SIG-M5 treated with dmso at 0.1 percent for 504 hours (cell line): ENCODE measurements at regions not wholly inside any gene's neighbourhood (a gene's known extent, or its start where the extent isn't known, plus 50 kb on each side); places are given as distances from the start of the nearest gene placed in this dataset.
"Not testable (repeated sequence)": the region's sequence is repeated elsewhere in the genome, so short reads cannot be mapped to it uniquely, and the experiment has no call there.

Experiments
- DNase-seq: peaks from one replicate; lab custom pipeline; 2025; ENCODE audit not compliant: unreplicated experiment; lab: John Stamatoyannopoulos, UW

DNA sequence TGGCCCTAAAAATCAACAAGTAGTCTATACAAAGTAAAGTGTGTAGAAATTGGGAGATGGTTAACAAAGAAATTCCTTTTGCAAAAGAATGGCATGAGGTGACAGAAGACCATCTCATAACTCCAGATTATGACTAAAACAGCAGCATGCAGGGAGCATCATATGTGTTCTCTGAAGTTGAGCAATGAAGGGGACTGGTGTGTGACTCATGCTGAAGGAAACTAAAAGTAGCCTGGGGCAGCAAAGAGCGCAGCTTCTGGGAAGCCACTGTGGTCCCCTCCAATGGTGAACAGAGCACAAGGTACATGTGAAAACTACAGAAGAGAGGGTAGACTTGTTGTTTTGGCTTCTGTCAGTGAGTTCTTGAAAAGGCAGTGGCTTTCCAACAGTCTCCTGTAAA lies 133.4 kb downstream of the MACC1 start:
- DNase-seq = no peak

DNA sequence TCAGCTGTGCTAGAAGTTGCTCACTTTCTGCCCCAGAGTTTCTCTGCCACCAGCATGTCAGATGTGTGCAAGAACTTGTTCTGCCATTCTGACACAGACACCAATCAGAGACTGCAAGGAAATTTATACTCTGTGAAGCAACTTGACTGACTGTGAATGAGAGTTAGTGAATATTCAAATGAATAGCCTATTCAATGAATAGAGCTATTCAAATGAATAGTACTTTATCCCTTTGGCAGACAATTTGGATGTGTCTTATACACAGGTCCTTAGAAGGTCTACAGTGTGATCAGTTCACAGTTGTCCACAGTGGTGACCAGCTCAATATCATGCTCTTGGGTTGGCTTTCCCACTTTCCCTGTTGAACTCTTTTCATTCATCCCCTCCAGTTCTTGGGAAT lies 138.1 kb downstream of the MACC1 start:
- DNase-seq = no peak

- no peak for DNase-seq
Measured at GRCh38 chr7:20076835-20077234, 140.3 kb downstream of the MACC1 start.

DNA sequence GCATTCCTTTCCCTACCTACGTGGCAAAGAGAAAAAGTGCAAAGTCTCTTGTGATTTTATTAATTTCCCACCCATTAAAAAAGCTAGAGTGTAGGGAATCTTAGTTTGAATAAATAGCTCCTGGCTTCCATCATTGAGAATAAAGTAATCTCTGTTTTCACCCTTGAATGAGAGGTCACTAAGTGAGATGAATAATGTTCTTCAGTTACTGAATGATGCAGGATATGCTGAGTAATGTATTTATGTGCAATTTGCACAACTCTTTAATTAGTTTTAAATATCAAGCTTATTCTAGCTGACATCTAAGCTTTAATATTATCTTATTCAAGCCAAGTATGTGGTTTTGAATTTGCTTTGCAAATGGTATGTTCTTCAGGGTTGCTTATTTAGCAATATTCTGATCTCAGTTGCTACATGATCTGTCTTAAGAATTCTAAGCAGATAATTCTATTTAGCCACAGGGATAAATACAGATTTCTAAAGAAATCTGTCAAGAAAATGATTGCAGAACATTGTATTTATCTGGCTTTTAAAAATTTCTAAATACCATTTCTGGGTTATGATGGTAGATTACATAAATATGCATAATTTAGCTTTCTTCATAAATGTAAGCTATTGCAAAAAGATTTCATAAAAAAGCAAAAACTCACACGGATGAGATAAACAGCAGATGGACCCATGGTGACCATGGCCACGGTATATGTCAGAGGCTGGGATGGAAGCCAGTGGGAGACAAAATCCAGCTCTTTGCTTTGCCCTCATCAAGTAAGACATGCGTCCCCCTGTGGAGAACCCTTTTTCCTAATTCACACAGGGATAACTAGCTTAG lies 141.0 kb downstream of the MACC1 start:
- no peak for DNase-seq

- no peak for DNase-seq
Measured at GRCh38 chr7:20075440-20075839, 141.7 kb downstream of the MACC1 start.

DNA sequence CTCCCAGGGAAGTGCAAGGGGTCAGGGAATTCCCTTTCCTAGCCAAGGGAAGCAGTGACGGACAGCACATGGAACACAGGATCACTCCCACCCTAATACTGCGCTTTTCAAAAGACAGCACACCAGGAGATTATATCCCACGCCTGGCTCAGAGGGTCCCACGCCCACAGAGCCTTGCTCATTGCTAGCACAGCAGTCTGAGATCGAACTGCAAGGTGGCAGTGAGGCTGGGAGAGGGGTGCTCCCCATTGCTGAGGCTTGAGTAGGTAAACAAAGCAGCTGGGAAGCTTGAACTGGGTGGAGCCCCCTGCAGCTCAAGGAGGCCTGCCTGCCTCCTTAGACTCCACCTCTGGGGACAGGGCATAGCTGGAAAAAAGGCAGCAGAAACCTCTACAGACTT lies 149.2 kb downstream of the MACC1 start:
- DNase-seq = not testable (repeated sequence)

GRCh38 chr7:20064974-20065862 lies 152.0 kb downstream of the MACC1 start:
- no peak for DNase-seq

- DNase-seq = no peak
Measured at GRCh38 chr7:20064181-20064970, 152.8 kb downstream of the MACC1 start.

DNA sequence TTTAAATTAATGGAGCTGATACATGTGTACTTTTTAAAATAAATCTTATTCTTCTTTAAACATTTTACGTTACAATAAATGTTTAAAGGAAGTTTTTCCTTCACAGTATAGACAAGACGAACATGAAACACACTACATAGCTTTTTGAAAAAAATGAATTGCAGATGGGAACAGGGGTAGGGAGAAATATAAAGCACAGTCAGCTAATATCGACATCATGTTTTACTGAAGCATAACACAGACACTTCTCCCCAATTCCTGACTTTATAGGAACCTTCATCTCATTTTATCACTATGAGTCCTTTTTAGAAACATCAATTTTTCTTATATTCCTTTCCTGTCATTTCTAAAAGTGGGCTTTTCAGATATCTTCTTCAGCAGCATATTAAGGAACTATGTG lies 153.5 kb downstream of the MACC1 start:
- DNase-seq = no peak

DNA sequence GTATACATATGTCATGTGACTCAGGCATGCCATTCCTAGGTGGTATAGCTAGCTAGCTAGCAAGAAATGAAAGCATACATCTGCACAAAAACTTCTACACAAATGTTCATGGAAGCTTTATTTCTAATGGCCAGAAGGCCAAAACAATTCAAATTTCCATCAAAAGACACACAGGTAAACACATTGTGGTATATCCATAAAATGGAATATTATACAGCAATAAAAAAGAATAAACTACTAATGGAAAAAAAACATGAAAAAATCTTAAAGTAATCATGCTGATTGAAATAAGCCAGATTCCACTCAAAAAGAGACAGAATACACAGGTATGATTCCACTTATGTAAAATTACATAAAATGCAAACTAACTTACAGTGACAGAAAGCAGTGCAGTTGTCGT lies 154.3 kb downstream of the MACC1 start:
- no peak for DNase-seq

GRCh38 chr7:20053334-20054104 lies 163.7 kb downstream of the MACC1 start:
- DNase-seq = no peak

DNA sequence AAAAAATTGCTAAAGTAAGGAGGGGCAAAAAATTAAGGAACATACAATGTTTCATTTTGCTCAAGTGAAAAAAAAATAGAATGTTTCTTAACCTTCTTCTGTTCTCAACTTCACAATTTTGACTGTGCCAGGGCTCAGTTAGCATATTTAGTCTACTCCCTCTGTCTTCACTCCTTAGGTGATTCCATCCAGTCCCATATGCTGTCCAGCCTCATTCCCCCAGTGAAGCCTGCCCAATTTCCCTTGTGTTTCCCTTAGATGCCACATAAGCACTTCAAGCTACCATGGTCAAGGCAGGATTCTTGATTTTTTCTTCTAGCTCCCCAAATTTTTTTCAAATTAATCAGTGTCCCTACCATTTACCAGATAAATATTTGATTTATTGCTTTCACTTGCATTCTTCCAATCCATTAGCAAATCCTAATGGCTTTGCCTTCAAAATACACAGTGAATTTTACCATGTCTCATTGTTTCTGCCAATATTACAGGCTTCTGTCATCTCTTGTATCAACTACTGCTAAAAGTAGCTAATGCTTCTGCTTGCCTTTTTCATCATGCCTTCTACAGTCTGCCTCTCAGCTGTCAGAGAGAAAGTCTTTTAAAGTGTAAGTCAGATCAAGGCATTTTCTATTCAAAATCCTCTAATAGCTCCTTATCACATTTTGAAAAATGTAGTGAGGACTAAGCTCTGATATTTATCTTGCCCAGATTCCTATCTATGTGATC lies 166.8 kb downstream of the MACC1 start:
- DNase-seq = no peak

DNA sequence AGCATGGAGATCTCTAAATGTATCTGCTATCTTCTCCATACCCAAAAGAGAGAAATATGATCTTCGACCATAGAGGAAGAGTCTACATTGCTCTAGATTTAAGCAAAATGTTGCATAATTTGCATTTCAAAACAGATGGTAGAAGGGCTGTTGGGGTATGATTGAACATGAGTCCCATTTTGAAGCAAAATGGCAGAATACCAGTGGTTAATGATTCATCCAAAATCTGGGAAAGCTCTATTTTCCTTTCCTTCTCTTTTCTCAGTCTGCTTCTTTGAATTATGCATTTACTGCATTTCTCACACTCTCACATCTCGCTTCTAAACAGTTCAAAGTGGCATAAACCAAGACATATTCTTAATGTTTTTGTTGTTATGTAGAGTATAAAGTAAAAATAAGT lies 178.5 kb downstream of the MACC1 start:
- no peak for DNase-seq

DNA sequence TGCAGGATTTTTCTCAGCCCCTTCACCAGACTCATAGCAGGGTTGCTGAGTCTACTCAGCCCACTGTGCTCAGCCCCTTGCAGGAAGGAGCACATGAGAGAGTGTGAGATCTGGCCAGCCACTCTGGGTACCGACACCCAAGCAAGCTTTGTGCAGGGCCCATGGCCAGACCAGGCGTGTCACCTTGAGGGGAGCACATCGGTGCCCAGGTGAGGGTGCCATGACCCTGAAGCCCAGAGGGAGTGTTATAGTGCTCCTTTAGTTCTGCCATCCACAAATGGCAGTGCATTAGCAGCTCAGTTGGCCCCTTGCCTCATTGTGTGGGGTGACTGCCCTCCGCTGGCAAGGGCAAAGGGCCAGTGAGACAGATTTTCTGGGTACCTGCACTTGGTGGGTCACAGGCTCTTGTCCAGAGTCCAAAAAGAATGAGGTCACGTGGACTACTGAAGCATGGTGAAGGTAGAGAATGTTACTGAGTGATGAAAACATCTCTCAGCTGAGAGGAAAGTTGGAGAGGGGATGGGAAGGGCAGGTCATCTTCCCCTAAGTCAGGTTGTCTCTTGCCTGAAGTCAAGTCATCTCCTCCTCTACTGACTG lies 181.8 kb downstream of the MACC1 start:
- no peak for DNase-seq

DNA sequence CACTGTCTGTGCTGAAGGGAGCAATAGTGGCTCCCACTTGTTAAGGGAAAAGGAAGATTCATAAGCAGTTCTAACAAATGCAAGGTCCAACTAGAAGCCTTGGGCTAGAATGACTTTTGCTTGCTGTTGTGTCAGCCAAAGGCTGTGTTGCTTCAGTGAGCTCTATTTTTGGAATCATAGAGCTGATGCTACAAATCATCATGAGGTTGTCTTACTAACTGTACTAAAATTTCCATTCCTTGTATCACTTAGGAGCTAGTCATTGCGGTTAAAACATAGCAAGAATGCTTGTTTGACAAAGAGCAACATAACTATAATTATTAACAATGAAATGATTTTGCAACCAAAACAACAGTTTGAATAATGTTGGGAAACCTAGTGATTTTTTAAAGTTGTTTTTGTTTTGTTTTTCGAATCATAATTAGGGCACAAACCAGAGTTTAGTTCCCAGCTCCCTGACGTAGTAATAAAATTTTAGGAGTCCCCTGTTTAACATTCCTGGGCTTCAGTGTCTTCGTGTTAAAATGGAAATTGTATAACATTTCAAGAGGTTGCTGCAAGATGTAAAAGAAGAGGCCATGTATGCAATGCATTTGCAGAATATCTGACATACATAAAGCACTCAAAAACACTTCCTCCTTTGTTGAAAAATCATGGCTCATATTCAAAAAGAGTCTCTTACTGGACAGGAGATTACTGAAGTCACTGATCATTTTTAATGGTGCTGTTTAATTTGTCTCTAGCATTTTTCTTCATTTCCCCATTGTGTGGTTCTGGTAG lies 183.4 kb downstream of the MACC1 start:
- no peak for DNase-seq

GRCh38 chr7:20032741-20033140 lies 184.4 kb downstream of the MACC1 start:
- DNase-seq = no peak

DNA sequence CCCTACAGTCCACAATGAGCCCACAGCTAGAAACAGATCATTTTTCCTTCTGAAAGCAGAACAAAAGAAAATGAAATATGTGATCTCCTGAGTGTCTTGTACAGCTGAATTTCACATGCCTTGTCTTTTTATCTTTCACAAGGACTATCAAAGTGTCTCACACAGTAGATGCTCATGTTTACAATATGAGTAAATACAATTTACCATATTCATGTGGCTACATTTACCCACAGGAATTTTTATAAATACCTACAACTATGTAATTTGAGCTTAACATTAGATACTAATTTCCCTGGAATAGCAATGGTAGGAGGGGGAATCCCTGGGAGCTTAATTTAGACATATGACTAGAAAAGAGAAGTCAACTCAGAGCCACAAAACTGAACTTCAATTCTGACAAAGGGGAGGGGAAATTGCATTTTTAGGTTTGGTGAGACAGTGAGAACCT lies 186.2 kb downstream of the MACC1 start:
- DNase-seq = no peak

GRCh38 chr7:20030417-20030816 lies 186.8 kb downstream of the MACC1 start:
- no peak for DNase-seq

GRCh38 chr7:20026762-20027161 lies 190.4 kb downstream of the MACC1 start:
- DNase-seq = no peak
